GM19240 (cell line): ENCODE measurements at regions not wholly inside any gene's neighbourhood (a gene's known extent, or its start where the extent isn't known, plus 50 kb on each side); places are given as distances from the start of the nearest gene placed in this dataset.

Experiments
- DNase-seq: peaks from one replicate; pipeline ENCODE4 v3.0.0; 2011; ENCODE audit warnings: low spot score; ENCODE audit not compliant: insufficient read length

DNA sequence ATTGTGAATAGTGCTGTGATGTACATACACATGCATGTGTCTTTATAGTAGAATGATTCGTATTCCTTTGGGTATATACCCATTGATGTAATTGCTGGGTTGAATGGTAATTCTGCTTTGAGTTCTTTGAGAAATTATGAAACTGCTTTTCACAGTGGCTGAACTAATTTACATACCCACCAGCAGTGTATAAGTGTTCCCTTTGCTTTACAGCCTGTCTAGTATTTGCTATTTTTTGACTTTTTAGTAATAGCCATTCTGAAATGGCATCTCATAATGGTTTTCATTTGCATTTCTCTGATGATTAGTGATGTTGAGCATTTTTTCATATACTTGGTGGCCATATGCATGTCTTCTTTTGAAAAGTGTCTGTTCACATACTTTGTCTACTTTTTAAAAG lies 54.5 kb upstream of the FAM78B start:
- DNase-seq, result no peak

DNA sequence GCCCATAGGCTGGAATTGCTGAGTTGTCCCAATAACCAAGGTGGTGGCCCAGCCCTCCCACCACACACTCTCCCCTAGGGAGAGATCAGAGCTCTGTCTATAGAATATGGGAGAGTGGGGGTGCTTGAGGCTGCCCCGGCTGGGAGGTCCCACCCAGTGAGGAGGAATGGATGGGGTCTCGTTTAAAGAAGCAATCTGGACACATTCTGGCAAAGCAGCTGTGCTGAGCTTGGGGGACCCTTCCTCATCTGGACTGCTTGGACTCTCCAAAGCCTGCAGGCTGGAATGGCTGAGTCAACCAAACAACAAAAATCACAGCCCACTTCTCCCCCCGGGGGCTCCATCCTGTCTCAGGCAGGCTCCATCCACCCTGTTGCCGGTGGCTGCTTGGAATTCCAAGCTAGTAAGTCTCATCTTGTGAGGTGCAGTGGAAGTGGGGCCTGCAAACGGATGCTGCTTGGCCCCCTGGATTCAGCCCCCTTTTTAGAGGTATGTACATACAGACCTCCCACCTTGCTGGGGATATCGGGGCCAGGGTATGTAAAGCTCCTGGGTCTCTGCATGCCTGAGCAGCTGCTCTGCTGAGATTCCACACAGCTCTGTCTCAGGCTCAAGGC lies 67.1 kb upstream of the FAM78B start:
- DNase-seq, result no peak

GRCh38 chr1:166235728-166236127 lies 68.9 kb upstream of the FAM78B start:
- DNase-seq, result no peak

- DNase-seq, result no peak
Observed at GRCh38 chr1:166237675-166238074, 70.9 kb upstream of the FAM78B start.

GRCh38 chr1:166253076-166253779 lies 86.4 kb upstream of the FAM78B start:
- DNase-seq, result no peak

DNA sequence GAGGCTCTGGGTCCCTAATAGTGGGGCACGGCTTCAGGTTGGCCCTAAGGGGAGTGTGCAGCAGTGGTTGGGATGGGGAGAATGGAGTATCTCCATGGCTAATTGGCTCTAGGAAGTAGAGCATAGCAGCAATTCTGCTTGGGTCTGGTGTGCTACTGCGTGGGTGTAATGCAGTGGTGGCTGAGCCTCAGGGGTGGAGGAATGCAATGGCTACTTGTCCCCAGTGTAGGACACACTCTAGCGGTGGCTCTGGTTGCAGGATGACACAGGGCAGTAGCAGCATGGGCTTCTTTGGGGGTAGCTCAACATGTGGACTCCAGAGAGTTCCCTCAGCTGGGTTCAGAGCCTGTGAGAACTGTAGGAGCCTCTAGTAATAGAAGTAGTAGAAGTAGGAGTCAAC lies 91.2 kb upstream of the FAM78B start:
- DNase-seq, result no peak

- DNase-seq, result no peak
Observed at GRCh38 chr1:166261511-166261910, 94.7 kb upstream of the FAM78B start.

GRCh38 chr1:166270476-166271150 lies 103.8 kb upstream of the FAM78B start:
- DNase-seq, result no peak

DNA sequence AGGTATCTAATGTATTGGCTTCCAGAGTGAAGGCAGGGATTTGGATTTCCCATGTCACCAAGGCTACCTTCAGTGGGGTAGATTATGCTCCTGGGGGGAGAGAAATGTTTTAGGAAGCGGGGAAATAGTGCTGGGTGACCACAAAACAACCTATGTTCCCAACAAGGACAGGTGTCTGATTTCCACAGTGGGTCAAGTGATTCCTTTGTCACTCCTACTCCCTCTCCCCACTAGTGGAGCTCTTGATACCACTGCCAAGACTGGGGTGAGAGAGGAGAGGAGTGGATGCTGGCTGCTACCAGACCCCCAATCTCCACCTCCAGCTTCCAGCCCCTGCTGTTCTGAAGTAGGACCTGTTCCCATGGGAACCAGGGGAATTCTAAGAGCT lies 104.3 kb upstream of the FAM78B start:
- no peak for DNase-seq

DNA sequence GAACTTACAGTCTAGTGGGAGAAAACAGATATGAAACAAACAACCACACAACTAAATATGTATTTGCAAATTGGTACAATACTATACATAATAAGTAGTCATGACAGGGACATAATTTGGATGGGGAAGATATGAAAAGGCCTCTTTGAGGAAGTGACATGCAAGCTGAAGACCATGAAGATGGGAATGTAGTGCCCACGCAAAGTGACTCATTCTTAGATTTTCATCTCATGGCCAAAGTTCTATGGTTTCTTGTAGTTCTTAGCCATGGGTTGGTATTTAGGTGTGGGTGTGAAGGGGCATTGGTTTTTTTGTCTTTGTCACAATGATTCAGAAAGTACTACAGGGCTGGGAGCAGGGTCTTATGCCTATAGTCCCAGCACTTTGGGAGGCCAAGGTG lies 105.4 kb upstream of the FAM78B start:
- no peak for DNase-seq

DNA sequence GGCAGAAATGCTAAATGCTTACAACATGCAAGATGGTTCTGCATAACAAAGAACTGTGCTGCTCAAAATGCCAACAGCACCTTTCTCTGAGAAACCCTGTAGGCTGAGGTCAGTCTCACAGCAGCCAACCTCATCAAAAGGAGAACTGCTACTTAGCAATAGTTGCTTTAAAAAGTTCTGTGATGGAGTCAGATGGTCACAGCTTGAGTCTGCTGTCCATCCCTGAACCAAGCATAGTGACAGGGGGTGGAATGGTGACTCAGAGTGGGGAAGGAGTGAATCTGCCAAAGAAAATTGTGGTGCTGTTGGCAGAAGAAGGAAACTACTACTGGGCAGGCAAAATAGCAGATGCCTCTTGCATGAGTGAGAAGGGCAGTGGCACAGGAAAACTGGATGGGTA lies 106.0 kb upstream of the FAM78B start:
- no peak for DNase-seq

GRCh38 chr1:166273618-166274017 lies 106.8 kb upstream of the FAM78B start:
- DNase-seq, result no peak

DNA sequence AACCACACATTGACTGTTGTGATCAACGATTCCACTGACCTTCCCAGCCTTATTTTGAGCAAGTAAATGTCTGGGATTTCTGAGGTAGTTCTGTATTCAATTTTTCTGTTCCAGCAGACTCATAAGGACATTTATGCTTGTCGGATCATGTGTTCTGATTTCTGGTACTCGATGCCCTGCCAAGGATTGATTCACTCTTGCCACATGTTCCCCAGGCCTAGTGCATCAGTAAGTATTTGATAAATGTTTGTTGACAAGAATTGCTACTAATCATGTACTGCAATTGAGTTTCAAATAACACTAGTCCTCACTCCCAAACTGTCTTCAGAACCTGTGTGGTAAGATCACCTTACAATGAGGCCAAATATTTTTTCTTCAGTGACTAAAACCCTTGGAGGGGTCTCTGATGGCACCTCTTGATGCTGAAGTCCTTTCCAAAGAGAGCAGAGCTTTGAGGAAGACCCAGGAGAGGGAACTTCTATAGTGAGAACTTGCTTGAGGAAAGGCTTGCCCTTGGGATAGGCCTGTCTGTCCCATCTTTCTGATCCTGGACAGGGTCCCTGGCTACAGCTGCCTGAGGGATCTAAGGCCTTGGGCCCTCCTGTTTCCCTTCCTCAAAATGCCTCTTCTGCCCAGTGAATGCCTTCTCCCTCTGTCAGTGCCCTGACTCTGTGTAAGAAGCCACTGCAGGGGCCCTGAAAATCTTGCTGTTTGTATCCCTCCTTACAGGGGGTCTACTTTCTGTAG lies 115.8 kb upstream of the FAM78B start:
- DNase-seq, result no peak

- DNase-seq, result no peak
Observed at GRCh38 chr1:166283190-166283589, 116.4 kb upstream of the FAM78B start.

- DNase-seq, result no peak
Observed at GRCh38 chr1:166283600-166283999, 116.8 kb upstream of the FAM78B start.

DNA sequence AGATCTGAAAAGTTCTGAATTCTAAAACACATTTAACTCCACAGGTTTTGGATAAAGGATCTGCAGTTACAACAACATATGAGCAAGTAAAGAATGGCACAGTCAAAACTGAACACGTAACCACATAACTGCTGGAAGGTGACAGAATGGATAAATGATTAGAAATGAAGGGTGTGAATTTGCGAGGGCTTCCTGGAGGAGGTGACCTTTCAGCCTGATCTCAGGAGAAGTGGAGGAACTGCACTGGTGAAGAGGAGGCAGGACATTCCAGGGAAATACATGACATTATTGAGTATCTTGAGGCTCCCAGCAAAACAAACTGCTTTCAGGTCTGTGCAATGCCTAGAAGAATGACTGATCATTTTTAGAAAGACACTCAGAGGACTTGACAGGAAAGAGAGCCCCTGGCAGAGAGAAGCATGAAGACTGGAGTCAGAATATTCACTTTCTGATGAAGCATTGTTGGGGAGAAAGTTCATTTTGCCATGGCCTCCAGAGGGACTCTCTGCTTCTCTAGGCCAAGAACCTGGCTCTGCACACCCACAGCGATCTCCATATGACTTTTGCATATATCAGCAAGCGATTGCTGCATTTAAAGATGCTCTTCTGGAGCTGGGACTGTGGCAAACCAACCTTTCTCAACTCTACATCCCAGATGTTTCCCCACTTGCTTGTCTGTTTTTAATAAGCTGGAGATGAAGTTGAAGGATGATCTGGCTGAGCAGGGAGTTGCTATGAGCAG lies 122.7 kb upstream of the FAM78B start:
- no peak for DNase-seq

DNA sequence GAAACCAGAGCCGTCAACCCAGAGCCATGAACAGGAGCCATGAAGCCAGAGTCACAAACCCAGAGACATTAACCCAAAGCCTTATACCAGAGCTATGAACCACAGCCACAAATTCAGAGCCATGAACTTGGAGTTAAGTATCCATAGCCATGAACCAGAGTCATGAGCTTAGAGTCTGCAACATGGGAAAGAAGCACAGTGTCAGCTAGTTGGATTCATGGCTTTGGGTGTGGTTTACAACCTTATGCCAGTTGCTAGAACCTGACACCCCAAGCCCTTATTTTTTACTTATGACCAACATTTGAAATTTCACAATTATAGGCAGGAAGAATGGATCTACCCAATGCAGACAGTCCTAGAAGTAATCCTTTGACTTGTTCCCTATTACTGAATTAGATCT lies 128.9 kb upstream of the FAM78B start:
- DNase-seq, result no peak

DNA sequence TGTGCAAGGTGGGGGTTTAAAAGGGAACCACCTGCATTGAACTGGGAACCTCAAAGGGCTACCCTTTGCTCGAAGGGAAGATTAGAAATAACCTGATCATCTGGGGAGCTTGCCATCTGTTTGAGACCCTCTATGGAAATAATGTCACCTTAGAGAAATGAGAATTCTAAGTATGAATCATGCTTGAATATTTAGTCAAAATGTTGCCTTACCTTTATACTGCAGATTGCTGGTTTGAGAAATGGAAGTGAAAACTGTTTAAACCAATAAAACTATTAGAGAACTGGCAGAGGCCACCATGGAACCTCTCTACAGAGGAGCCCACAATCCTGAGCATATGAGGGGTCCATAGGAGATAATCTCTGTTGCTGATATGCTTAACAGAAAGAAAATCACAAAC lies 131.2 kb upstream of the FAM78B start:
- DNase-seq, result no peak

DNA sequence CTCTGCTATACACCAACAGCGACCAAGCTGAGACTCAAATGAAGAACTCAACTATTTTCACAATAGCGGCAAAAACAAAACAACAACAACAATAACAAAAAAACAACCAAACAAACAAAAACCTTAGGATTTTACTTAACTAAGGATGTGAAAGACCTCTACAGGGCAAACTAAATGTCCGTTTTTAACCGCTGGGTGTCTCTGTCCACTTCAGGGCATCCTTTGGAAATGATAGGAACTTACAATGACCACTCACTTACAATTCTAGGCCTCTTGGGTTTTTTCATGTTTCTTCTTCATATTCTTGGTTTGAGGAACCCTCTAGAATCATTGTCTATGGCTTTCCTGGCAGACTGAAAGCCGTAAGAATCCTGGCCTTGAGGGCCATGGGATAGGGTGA lies 134.0 kb upstream of the FAM78B start:
- no peak for DNase-seq

DNA sequence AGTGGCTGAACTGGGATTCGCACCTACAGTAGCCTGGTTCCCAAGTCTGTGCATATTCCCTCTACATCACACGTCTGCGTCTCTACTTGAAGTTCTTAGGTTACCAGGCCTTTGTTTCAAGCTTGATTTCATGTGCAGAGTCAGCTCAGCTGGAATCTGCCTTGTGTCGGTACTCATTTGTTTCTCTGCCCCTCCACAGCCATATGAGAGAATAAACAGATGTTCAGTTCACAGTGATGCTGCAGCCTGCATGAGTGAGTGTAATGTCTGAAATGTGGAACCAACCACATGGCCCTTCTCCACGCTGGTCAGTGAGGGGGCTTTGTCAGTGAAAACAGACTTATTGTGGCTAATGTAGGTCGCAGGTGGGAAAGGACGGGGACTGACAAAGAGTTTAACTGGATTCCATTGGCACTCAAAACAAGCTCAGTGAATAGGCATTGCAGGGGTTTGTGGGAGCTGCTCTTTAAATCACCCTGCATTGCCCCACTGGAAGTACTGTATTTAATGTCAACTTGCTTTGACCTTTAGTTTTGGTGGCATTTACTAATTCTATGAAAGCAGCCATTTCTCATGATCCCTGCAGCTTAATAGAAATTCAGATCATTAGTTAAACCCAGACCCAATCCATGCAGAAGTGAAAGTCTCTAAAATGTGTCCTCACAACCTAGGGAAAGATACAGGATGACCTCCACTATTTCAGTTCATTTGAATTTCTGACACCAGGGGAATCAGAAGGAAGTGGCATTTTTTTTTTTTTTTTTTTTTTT lies 136.4 kb upstream of the FAM78B start:
- no peak for DNase-seq

- DNase-seq, result no peak
Observed at GRCh38 chr1:166304131-166304530, 137.3 kb upstream of the FAM78B start.
